CD14-positive monocyte (primary cell): ENCODE measurements at regions not wholly inside any gene's neighbourhood (a gene's known extent, or its start where the extent isn't known, plus 50 kb on each side); places are given as distances from the start of the nearest gene placed in this dataset.

Experiments used
- DNase-seq, 3 donors: peaks; one replicate each; pipeline ENCODE4 v3.0.0-alpha.2; 2011 to 2022
- H2AFZ ChIP-seq: 2 replicates; pipeline ENCODE4 v1.6.0; 2012; ENCODE audit warnings: mild to moderate bottlenecking, low read depth, low read length, inconsistent platforms; ENCODE audit not compliant: insufficient read depth, poor library complexity, severe bottlenecking
- H3K27ac ChIP-seq, 2 donors: 1 replicate in 1 of 2; 2 replicates in 1 of 2; pipeline ENCODE4 v1.5.1; 2012 to 2013; ENCODE audit warnings: low read length in 2 of 2, control low read depth in 1 of 2, inconsistent platforms in 1 of 2, low read depth in 1 of 2, mild to moderate bottlenecking in 1 of 2
- H3K27me3 ChIP-seq, 2 donors: one replicate each; pipeline versions ENCODE4 v1.6.0 to v1.6.1; 2011 to 2013; ENCODE audit warnings: low read length in 2 of 2; ENCODE audit not compliant: control insufficient read depth in 2 of 2, insufficient read depth in 2 of 2
- H3K36me3 ChIP-seq, 2 donors: replicated peaks in 1 of 2; 1 replicate in 1 of 2; 2 replicates in 1 of 2; pipeline versions ENCODE4 v1.5.1 to v1.6.1; 2012 to 2013; ENCODE audit warnings: low read length in 2 of 2, control low read depth in 1 of 2, inconsistent platforms in 1 of 2, mild to moderate bottlenecking in 1 of 2; ENCODE audit not compliant: insufficient read depth in 2 of 2, control insufficient read depth in 1 of 2
- H3K4me1 ChIP-seq, 2 donors: 1 replicate in 1 of 2; 2 replicates in 1 of 2; pipeline versions ENCODE4 v1.5.1 to v1.6.1; 2012 to 2013; ENCODE audit warnings: low read length in 2 of 2, control low read depth in 1 of 2, inconsistent platforms in 1 of 2, mild to moderate bottlenecking in 1 of 2, moderate library complexity in 1 of 2; ENCODE audit not compliant: insufficient read depth in 2 of 2, control insufficient read depth in 1 of 2
- H3K4me2 ChIP-seq: replicated peaks from 2 replicates; pipeline ENCODE3; 2012; ENCODE audit warnings: low read length, moderate library complexity, mild to moderate bottlenecking; ENCODE audit not compliant: poor library complexity, severe bottlenecking; ENCODE audit errors: extremely low read depth
- H3K4me3 ChIP-seq, 3 experiments: fragments of 200-600 bp in 1 of 3; sonication (generic) in 1 of 3; replicated peaks in 1 of 3; 1 replicate in 2 of 3; 2 replicates in 1 of 3; pipeline ENCODE4 v1.5.1; 2011 to 2013; ENCODE audit warnings: low read length in 3 of 3, mild to moderate bottlenecking in 3 of 3, control low read depth in 2 of 3, low read depth in 2 of 3, inconsistent platforms in 1 of 3, moderate library complexity in 1 of 3
- H3K79me2 ChIP-seq: 2 replicates; pipeline ENCODE4 v1.6.0; 2012; ENCODE audit warnings: mild to moderate bottlenecking, control low read depth, inconsistent platforms, low read length, moderate library complexity; ENCODE audit not compliant: insufficient read depth
- H3K9ac ChIP-seq: 2 replicates; pipeline ENCODE4 v1.6.0; 2017; ENCODE audit warnings: low read length, mild to moderate bottlenecking; ENCODE audit not compliant: insufficient read depth, poor library complexity, severe bottlenecking
- H3K9me3 ChIP-seq, 2 donors: replicated peaks in 1 of 2; 1 replicate in 1 of 2; 2 replicates in 1 of 2; pipeline versions ENCODE4 v1.5.1 to v1.6.1; 2012 to 2013; ENCODE audit warnings: low read length in 2 of 2, control low read depth in 1 of 2; ENCODE audit not compliant: control insufficient read depth in 1 of 2, insufficient read depth in 1 of 2
- H4K20me1 ChIP-seq: 2 replicates; pipeline ENCODE4 v1.6.0; 2012; ENCODE audit warnings: mild to moderate bottlenecking, low read length, control low read depth, moderate library complexity; ENCODE audit not compliant: insufficient read depth
- H3K27ac Mint-ChIP-seq, 7 donors: one replicate each; pipeline ENCODE4 v1.8.0; 2020; ENCODE audit warnings: mild to moderate bottlenecking in 7 of 7, mixed read lengths in 7 of 7, moderate library complexity in 6 of 7, inconsistent platforms in 2 of 7
- H3K27me3 Mint-ChIP-seq, 3 donors: one replicate each; pipeline ENCODE4 v1.8.0; 2021 to 2022; ENCODE audit warnings: low read depth in 3 of 3, mild to moderate bottlenecking in 3 of 3, mixed read lengths in 3 of 3, moderate library complexity in 3 of 3, inconsistent platforms in 1 of 3
- H3K36me3 Mint-ChIP-seq, 2 donors: one replicate each; pipeline ENCODE4 v1.8.0; 2020; ENCODE audit warnings: mixed read lengths in 2 of 2, inconsistent platforms in 1 of 2, mild to moderate bottlenecking in 1 of 2
- H3K4me1 Mint-ChIP-seq: one replicate; pipeline ENCODE4 v1.8.0; 2020; ENCODE audit warnings: mild to moderate bottlenecking, mixed read lengths
- H3K4me3 Mint-ChIP-seq, 2 donors: one replicate each; pipeline ENCODE4 v1.8.0; 2020; ENCODE audit warnings: mild to moderate bottlenecking in 2 of 2, mixed read lengths in 2 of 2, moderate library complexity in 1 of 2
- H3K9me3 Mint-ChIP-seq, 7 donors: one replicate each; pipeline ENCODE4 v1.8.0; 2020 to 2022; ENCODE audit warnings: mixed read lengths in 7 of 7, mild to moderate bottlenecking in 6 of 7, moderate library complexity in 6 of 7, inconsistent platforms in 2 of 7
- CTCF ChIP-seq: fragments of 200-600 bp; IDR thresholded peaks from one replicate; pipeline ENCODE4 v1.8.0; 2022; ENCODE audit warnings: antibody characterized with exemption, mild to moderate bottlenecking
- WGBS: methylation state at CpG from one replicate; pipeline ENCODE4 v1.1.5; 2013; ENCODE audit warnings: missing lambda C conversion rate; ENCODE audit not compliant: insufficient coverage; 5-methylcytosine and 5-hydroxymethylcytosine counted together
- intact Hi-C, 2 donors: fragments of 100-400 bp; cut with micrococcal nuclease; formaldehyde crosslinking; loops; one replicate each; pipeline versions ENCODE4 v1.15.0 to v1.15.1; 2023

GRCh38 chr9:12194731-12195130 is 498.5 kb upstream of the TYRP1 start:
- 40% methylated on average over 1 of the region's 2 CpGs for WGBS
- H3K36me3 Mint-ChIP-seq, result no peaks in the 10 kb centered on the region
- Histone ChIP-seq H3K4me1 (no peaks in the 10 kb centered on the region), H4K20me1 (no peaks in the 10 kb centered on the region), H3K36me3 (no peaks in the 10 kb centered on the region), H3K9me3 (no peaks in the 10 kb centered on the region), H3K9ac (no peak overlapping the region), H3K27me3 (no peaks in the 10 kb centered on the region), H3K79me2 (no peaks in the 10 kb centered on the region), H3K27ac (no peak overlapping the region), H2AFZ (no peak overlapping the region), H3K4me3 (no peak overlapping the region), H3K4me2 (no peak overlapping the region)
- no peaks in the 10 kb centered on the region for H3K4me1 Mint-ChIP-seq
- peaks cover 0 to 4% (median 0%) of the 10 kb centered on the region in 7 donors for H3K9me3 Mint-ChIP-seq
- no peak overlapping the region for H3K4me3 Mint-ChIP-seq
- H3K27ac Mint-ChIP-seq, result no peak overlapping the region
- intact Hi-C loops, result no loop called here
- no peak for DNase-seq
- no peaks in the 10 kb centered on the region for H3K27me3 Mint-ChIP-seq
- no peak for TF ChIP-seq CTCF

GRCh38 chr9:12195456-12195855 is 497.7 kb upstream of the TYRP1 start:
- H3K36me3 Mint-ChIP-seq, result no peaks in the 10 kb centered on the region
- H3K36me3 ChIP-seq, result no peaks in the 10 kb centered on the region
- H3K4me3 Mint-ChIP-seq, result no peak overlapping the region
- no peaks in the 10 kb centered on the region for H3K4me1 Mint-ChIP-seq
- H3K27me3 Mint-ChIP-seq, result no peaks in the 10 kb centered on the region
- peaks cover 0 to 4% (median 0%) of the 10 kb centered on the region in 7 donors for H3K9me3 Mint-ChIP-seq
- H3K9ac ChIP-seq, result no peak overlapping the region
- no peak overlapping the region for H3K4me2 ChIP-seq
- H3K4me3 ChIP-seq, result no peak overlapping the region
- H3K27ac ChIP-seq, result no peak overlapping the region
- TF ChIP-seq CTCF, result no peak
- H3K9me3 ChIP-seq, result no peaks in the 10 kb centered on the region
- H2AFZ ChIP-seq, result no peak overlapping the region
- H4K20me1 ChIP-seq, result no peaks in the 10 kb centered on the region
- no peak for DNase-seq
- intact Hi-C loops, result no loop called here
- H3K4me1 ChIP-seq, result no peaks in the 10 kb centered on the region
- no peaks in the 10 kb centered on the region for H3K79me2 ChIP-seq
- no peaks in the 10 kb centered on the region for H3K27me3 ChIP-seq
- no peak overlapping the region for H3K27ac Mint-ChIP-seq
